ENCODE measurements at regions not wholly inside any gene's neighbourhood (a gene's known extent, or its start where the extent isn't known, plus 50 kb on each side); places are given as distances from the start of the nearest gene placed in this dataset.

DNA sequence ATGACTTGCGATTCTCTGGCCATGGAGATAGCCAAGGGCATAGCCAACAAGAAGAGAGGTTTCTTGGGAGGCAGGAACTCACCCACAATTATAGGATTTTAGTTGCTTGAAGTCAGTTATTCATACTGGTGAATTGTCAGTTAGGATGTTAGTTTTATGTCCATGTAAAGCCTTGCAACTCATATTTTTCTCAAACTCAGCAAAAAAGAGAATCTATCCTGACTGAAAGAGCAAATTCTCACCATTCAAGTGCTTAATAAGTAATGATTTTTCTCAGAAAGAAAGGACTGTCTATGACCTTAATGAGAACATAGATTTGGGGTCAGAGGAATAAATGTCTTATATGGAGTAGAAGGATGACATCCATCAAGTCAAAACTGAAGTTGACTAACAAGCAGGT lies 934.5 kb downstream of the STPG2 start (continued):
- TF ChIP-seq REST (IDR thresholded peaks at IDR 0.05; ENCODE audit: low read depth) (no peak), ELF1 (IDR thresholded peaks at IDR 0.05; ENCODE audit: borderline replicate concordance, low read depth) (no peak)

DNA sequence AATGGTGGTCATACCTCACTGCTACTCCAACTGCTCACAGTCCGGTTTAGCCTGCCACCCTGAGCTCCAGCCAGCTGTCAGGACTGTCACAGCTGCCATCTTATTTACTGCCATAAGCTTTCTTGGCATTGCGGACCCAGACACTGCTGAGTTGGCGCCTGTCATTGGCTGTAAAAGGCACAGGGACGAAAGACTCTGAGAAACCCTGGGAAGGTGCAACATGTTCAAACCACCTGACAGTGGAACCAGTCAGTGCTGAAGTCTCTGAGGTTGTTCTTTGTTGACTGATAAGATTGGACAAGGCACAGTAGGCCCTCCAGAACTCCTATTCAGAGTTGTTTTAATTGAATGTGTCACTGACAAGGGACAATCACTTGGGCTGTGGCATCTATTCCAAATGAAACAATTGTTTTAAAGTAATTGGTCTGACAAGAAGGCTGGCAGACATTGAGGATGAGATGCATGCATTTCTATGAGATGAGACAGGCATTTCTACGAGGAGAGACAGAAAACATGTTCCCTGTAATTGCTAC lies 927.8 kb downstream of the STPG2 start:
- Histone ChIP-seq H3K9me3 (ENCODE audit: control insufficient read depth in 1 of 2, insufficient read depth in 1 of 2, low read depth in 1 of 2, low read length in 2 of 2) (no peaks in the 10 kb centered on the region), H3K27ac (ENCODE audit: low read depth, low read length) (no peak overlapping the region), H3K79me2 (ENCODE audit: insufficient read depth, low read length) (no peaks in the 10 kb centered on the region), H3K4me2 (ENCODE audit: low read length) (no peak overlapping the region), H3K9me2 (ENCODE audit: insufficient read depth) (no peaks in the 10 kb centered on the region), H2AFZ (ENCODE audit: low read depth, low read length, poor library complexity, severe bottlenecking) (no peak overlapping the region), H3K9ac (ENCODE audit: low read length) (no peak overlapping the region), H3K36me3 (ENCODE audit: control insufficient read depth in 1 of 2, insufficient read depth in 2 of 2, low read length in 2 of 2) (no peaks in the 10 kb centered on the region), H3K4me3 (replicated peaks in 1 of 2; ENCODE audit: low read depth in 1 of 2, low read length in 2 of 2) (no peak overlapping the region), H3K27me3 (ENCODE audit: insufficient read depth, low read length) (no peaks in the 10 kb centered on the region), H4K20me1 (ENCODE audit: insufficient read depth) (no peaks in the 10 kb centered on the region), H3K4me1 (ENCODE audit: control insufficient read depth in 1 of 2, insufficient read depth in 2 of 2, low read length in 2 of 2) (no peaks in the 10 kb centered on the region)
- intact Hi-C loops (cut with micrococcal nuclease) = no loop called here
- ATAC-seq (no peak), DNase-seq (ENCODE audit: low read depth, low spot score) (no peak)
- ChIA-PET POLR2A (interaction anchor here (0.6 kb wide), 1 partner anchor 45 kb away, joined by 3 read pairs; no protein-coding TSS in a partner anchor), RAD21 (ENCODE audit: low non-redundant PET in 1 of 2, low total read pairs in 2 of 2, uncharacterized antibody in 2 of 2, unreplicated experiment in 2 of 2) (no interaction called here), CTCF (no interaction called here)
- no peak for TF ChIP-seq YY1 (IDR thresholded peaks at IDR 0.05; ENCODE audit: extremely low read depth, insufficient replicate concordance, low read depth, low read length)
- TF ChIP-seq, protein P1, sequence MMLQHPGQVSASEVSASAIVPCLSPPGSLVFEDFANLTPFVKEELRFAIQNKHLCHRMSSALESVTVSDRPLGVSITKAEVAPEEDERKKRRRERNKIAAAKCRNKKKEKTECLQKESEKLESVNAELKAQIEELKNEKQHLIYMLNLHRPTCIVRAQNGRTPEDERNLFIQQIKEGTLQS (IDR thresholded peaks at IDR 0.05) = no peak
- no peak for TF ChIP-seq CBX3 (IDR thresholded peaks at IDR 0.05; ENCODE audit: low read depth)
- TF ChIP-seq RAD21 (IDR thresholded peaks at IDR 0.05; ENCODE audit: low read depth) = no peak
- no peak for TF ChIP-seq ZFX (IDR thresholded peaks at IDR 0.05)
- no peak for TF ChIP-seq TCF7L2 (IDR thresholded peaks at IDR 0.05; ENCODE audit: borderline replicate concordance, extremely low read depth, insufficient read depth, insufficient read length)
- no peak for TF ChIP-seq JUND (IDR thresholded peaks at IDR 0.05)
- no peak for TF ChIP-seq ZNF274 (IDR thresholded peaks at IDR 0.05; ENCODE audit: low read depth, low read length)
- TF ChIP-seq EGR1 (IDR thresholded peaks at IDR 0.05; ENCODE audit: low read depth) = no peak
- TF ChIP-seq, protein P2, sequence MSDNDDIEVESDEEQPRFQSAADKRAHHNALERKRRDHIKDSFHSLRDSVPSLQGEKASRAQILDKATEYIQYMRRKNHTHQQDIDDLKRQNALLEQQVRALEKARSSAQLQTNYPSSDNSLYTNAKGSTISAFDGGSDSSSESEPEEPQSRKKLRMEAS (IDR thresholded peaks at IDR 0.05) = no peak
- no peak for TF ChIP-seq SRF (IDR thresholded peaks at IDR 0.05; ENCODE audit: low read depth)
- BruUV-seq (replicated peaks) = no TSS peak
